EH (cell line): ENCODE measurements at regions not wholly inside any gene's neighbourhood (a gene's known extent, or its start where the extent isn't known, plus 50 kb on each side); places are given as distances from the start of the nearest gene placed in this dataset.

ENCODE experiments used
- DNase-seq: peaks from one replicate; pipeline ENCODE4 v3.0.0-alpha.2; 2015; ENCODE audit warnings: low read depth

- no peak for DNase-seq
Observed at GRCh38 chrX:9315086-9315485, 149.8 kb upstream of the TBL1X start.

GRCh38 chrX:9316096-9316495 is 148.8 kb upstream of the TBL1X start:
- no peak for DNase-seq

GRCh38 chrX:9317176-9317575 is 147.7 kb upstream of the TBL1X start:
- DNase-seq, result no peak

GRCh38 chrX:9318213-9318612 is 146.6 kb upstream of the TBL1X start:
- DNase-seq, result no peak

GRCh38 chrX:9318766-9319165 is 146.1 kb upstream of the TBL1X start:
- no peak for DNase-seq

- DNase-seq, result no peak
Observed at GRCh38 chrX:9320940-9321339, 143.9 kb upstream of the TBL1X start.

- no peak for DNase-seq
Observed at GRCh38 chrX:9324676-9325075, 140.2 kb upstream of the TBL1X start.

- peak; percentile 71 for DNase-seq
Observed at GRCh38 chrX:9326369-9326768, 138.5 kb upstream of the TBL1X start.

GRCh38 chrX:9327086-9327746 is 137.6 kb upstream of the TBL1X start:
- peak; percentile 29 for DNase-seq

GRCh38 chrX:9327747-9328145 is 137.1 kb upstream of the TBL1X start:
- peak; percentile 85 for DNase-seq

GRCh38 chrX:9329056-9329455 is 135.8 kb upstream of the TBL1X start:
- no peak for DNase-seq

GRCh38 chrX:9330249-9330982 is 134.4 kb upstream of the TBL1X start:
- no peak for DNase-seq

GRCh38 chrX:9333873-9334560 is 130.8 kb upstream of the TBL1X start:
- no peak for DNase-seq

- no peak for DNase-seq
Observed at GRCh38 chrX:9335251-9335650, 129.6 kb upstream of the TBL1X start.

- no peak for DNase-seq
Observed at GRCh38 chrX:9336456-9336855, 128.4 kb upstream of the TBL1X start.

- DNase-seq, result peak; percentile 58
Observed at GRCh38 chrX:9337046-9337445, 127.8 kb upstream of the TBL1X start.

- no peak for DNase-seq
Observed at GRCh38 chrX:9338986-9339385, 125.9 kb upstream of the TBL1X start.

GRCh38 chrX:9339603-9340491 is 125.0 kb upstream of the TBL1X start:
- peak; percentile 9 for DNase-seq

GRCh38 chrX:9340598-9341290 is 124.1 kb upstream of the TBL1X start:
- DNase-seq, result peak; percentile 80

- DNase-seq, result peak; percentile 76
Observed at GRCh38 chrX:9341291-9342201, 123.3 kb upstream of the TBL1X start.
